ENCODE measurements at regions not wholly inside any gene's neighbourhood (a gene's known extent, or its start where the extent isn't known, plus 50 kb on each side); places are given as distances from the start of the nearest gene placed in this dataset.

DNA sequence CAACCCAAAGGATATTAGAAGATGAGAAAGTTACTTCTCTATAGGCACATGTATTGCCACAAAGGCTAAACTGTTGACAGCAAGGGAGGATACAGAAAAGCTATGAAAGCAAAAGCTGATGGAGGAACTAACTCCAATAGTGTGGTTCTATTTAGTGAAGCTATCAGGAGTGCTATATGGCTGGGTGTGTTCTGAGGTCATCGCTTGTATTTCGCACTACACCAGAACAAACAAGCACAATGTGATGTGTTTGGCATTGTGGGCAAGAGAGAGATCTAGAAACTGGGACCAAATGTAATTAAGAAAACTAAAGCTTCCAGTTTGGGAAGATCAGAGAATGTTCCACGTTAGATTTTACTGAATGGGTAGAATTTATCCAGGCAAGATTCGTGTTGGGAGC is 220.4 kb upstream of the UMPS start:
- no peak overlapping the region for H3K4me3 ChIP-seq (ENCODE audit: low read depth, low read length)
- DNase-seq (ENCODE audit: low read depth): no peak
- TF ChIP-seq, protein P1, sequence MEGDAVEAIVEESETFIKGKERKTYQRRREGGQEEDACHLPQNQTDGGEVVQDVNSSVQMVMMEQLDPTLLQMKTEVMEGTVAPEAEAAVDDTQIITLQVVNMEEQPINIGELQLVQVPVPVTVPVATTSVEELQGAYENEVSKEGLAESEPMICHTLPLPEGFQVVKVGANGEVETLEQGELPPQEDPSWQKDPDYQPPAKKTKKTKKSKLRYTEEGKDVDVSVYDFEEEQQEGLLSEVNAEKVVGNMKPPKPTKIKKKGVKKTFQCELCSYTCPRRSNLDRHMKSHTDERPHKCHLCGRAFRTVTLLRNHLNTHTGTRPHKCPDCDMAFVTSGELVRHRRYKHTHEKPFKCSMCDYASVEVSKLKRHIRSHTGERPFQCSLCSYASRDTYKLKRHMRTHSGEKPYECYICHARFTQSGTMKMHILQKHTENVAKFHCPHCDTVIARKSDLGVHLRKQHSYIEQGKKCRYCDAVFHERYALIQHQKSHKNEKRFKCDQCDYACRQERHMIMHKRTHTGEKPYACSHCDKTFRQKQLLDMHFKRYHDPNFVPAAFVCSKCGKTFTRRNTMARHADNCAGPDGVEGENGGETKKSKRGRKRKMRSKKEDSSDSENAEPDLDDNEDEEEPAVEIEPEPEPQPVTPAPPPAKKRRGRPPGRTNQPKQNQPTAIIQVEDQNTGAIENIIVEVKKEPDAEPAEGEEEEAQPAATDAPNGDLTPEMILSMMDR (IDR thresholded peaks at IDR 0.05; ENCODE audit: low read depth, low read length, missing control alignments): no peak

DNA sequence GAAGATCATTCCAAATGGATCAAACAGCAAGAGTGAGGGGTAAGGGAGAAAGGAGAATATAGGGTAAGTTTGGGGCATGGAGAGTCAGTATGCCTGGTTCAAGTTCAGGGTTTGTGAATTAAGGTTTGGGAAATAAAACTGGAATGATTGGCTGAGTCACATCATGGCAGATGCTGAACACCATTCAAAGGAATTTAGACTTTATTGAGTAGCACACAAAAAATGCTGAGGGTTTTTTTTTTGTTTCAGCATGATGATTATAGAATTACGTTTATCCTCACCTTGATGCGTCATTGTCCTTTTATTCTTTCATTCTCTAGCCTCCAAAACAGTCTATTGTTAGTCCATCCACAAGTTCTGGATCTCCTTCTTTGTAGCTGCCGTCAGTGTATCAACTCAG is 220.0 kb upstream of the UMPS start:
- TF ChIP-seq, protein P1 (IDR thresholded peaks at IDR 0.05; ENCODE audit: low read depth, low read length, missing control alignments): no peak

DNA sequence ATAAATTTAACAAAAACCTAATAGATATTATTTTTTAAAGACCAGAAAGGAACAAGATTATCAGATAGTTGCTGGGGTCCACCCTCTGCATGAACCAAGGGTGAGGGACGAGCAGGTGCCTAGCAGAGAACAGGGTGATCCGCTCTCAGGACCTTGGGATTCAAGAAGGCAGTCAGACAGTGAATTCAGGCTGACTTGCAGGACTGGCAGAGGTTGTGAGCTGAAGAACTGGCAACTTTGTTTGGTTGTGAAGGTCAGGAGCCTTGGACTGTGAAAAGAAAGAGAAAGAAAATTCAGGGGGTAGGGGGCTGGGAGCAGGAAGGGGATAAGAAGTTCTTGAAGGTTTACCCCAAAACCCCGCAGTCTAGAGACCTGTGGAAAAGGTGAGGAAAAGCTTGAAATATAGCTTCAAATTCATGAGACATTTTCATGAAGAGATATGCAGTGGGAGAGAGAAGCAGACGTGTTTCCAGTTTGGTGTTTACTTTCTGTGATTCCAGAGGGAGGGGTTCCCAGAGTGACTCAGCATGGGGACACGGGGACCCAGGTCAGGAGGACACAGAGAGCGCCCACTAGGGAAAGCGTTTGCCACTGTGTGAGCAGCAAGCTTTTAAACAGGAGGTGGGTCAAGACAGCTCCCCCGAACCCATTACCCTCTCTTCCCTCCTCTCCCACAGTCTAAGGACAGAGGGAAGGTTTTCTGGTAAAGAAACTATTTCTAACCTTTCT is 217.2 kb upstream of the UMPS start:
- no peak overlapping the region for H3K4me3 ChIP-seq (ENCODE audit: low read depth, low read length)
- no peak for DNase-seq (ENCODE audit: low read depth)
- TF ChIP-seq, protein P1 (IDR thresholded peaks at IDR 0.05; ENCODE audit: low read depth, low read length, missing control alignments): no peak

More for the DNA sequence above, 220.0 kb upstream of the UMPS start:
- no peak for DNase-seq (ENCODE audit: low read depth)
- no peak overlapping the region for H3K4me3 ChIP-seq (ENCODE audit: low read depth, low read length)

DNA sequence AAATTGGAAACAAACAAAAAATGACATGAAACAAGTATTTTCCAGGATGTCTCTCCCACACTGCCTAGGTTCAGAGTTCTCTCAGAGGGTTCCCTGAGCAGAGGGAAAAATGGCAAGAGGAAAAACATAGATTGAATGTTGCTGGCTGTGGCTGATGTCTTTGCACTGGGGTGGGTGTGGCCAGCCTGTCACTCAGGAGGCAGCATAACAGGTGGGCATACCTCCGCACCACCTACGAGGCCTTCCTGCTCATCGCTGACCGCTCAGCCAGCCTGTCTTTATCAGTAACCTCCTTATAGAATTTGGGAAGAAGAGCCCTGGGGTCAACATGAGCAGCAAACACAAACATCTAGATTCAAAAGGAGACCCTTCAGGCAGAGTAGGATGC is 216.6 kb upstream of the UMPS start:
- DNase-seq (ENCODE audit: low read depth): no peak
- H3K4me3 ChIP-seq (ENCODE audit: low read depth, low read length): no peak overlapping the region
- TF ChIP-seq, protein P1 (IDR thresholded peaks at IDR 0.05; ENCODE audit: low read depth, low read length, missing control alignments): no peak

DNA sequence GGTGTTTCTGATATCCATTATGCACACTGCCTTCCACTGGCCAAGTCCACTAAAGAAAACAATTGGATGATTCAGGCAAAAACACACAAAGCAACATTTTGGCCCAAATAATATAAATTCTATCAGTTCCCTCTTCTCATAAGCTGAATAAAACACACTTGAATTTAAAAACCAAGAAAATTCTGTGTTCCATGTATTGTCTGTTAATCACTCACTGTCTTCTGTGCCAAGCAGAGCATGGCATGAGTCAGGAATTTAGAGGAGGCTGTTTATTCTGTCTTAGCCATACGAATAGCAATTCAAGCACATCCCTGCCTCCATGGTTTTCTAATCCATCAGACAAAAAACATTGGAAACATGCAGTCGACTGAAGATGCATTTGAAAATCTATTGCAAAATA is 215.6 kb upstream of the UMPS start:
- TF ChIP-seq, protein P1 (IDR thresholded peaks at IDR 0.05; ENCODE audit: low read depth, low read length, missing control alignments): no peak
- no peak for DNase-seq (ENCODE audit: low read depth)
- H3K4me3 ChIP-seq (ENCODE audit: low read depth, low read length): no peak overlapping the region

DNA sequence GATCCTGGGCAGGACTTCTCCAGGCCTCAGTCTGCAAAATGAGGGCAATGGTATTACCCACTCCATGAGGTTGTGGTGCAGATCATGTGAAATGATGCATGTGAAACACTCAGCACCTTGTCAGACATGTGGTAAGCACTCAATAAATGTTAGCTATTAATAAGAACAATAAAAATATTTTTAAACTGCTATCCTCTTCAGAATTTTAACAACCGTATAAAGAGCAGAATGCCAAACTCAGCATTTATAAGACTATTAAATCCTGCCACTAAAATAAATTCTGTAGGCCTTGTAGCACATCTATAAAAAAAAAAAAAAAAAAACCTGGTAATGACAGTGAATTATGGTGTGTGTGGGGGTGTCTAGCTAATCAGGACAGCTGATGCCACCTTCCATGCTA is 213.9 kb upstream of the UMPS start:
- DNase-seq (ENCODE audit: low read depth): no peak
- TF ChIP-seq, protein P1 (IDR thresholded peaks at IDR 0.05; ENCODE audit: low read depth, low read length, missing control alignments): no peak
- no peak overlapping the region for H3K4me3 ChIP-seq (ENCODE audit: low read depth, low read length)

DNA sequence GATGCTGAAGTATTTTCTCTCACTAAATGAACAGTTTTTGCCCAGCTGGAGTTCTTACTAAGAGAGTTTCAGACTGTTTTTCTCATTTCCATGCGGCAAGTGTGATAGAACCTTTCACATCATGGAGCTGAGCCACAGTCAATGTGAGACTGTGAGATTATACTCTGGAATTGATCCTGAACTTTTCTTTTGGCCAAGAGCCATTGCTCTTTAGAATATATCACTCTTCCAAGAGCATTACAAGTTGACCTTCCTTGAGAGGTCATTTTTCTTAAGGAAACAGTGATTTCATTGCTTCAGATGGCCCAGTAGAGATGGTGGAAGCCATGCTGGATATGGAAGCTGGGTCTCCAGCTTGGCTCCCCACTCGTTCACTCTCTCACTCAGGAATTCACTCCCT is 212.9 kb upstream of the UMPS start:
- H3K4me3 ChIP-seq (ENCODE audit: low read depth, low read length): no peak overlapping the region
- DNase-seq (ENCODE audit: low read depth): no peak
- TF ChIP-seq, protein P1 (IDR thresholded peaks at IDR 0.05; ENCODE audit: low read depth, low read length, missing control alignments): no peak

Data from GM12864 (cell line).